NCI-H2081 treated with DMSO at 0.1 percent for 48 hours (cell line): ENCODE measurements at regions not wholly inside any gene's neighbourhood (a gene's known extent, or its start where the extent isn't known, plus 50 kb on each side); places are given as distances from the start of the nearest gene placed in this dataset.
A peak's percentile ranks its signal among the peaks of the same experiment; 100 is the strongest.

Experiments
- DNase-seq: peaks from one replicate; lab custom pipeline; 2025; lab: John Stamatoyannopoulos, UW

GRCh38 chr9:28024676-28025075 is 451.4 kb upstream of the C9orf72 start:
- peak; percentile 96 for DNase-seq

DNA sequence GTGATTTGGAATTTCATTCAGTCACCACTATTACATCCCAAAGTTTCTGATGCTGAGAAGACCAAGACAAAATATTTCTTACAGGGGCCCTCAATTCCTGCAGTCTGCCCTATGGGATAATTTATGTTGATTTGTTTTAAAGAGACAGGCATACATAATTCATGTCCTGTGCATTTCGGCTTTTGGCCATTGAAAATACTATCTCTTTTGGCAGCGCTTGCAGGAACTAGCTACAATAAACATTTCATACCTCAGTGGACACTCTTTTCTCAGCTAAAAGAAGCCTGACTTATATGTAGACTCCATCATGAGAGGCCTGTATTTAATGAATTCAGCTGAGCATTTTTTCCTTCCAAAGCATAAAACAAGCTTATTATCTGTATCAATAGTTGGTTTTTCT is 451.9 kb upstream of the C9orf72 start:
- DNase-seq, result no peak

DNA sequence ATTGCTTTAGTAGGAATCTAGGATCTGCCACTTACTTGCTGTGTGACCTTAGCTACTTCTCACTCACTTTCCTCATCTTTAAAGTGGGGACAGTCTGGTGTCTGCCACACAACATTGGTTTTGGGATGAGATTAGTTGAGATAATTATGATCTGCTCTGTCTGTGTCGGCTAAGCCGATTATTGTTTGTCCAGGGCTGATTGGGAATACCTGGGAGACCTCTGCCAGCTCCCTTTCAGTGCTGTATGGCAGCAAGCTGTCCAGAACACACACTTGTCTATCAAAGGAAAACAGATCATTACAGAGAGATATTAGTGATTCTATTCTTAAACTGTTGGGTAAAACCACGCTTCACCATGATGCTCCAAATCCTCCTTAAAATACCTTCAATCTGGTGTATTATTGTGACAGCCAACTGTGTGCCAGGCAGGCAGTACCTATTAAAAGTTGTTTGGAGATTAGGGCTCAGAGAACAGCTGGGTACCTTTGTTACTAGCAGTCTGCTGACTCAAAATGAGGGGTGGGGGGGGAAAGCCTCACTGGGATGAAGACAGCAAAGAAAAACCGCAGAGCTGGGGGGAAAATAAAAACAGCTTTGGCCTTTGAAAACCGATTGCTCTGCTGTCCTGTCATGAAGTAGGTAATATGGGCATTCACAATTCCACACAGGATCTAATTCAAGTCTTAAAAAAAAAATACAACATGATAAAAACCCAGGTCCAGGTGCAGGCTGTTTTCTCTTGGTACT is 458.4 kb upstream of the C9orf72 start:
- no peak for DNase-seq

DNA sequence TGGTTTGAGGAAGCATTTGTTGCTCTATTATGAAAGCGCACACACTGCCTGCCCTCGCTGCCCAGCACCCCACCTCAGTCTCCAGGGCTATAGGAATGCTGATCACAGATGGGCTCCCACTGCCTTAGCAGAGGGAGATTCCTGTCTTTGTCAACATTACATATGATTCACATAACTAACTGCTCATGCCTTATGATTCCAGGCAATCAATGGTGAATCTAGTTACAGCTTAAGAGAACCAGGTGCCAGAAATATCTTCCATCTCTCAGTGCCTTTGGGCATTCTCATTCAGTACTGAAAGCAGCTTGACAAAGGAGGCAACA is 458.9 kb upstream of the C9orf72 start:
- no peak for DNase-seq

DNA sequence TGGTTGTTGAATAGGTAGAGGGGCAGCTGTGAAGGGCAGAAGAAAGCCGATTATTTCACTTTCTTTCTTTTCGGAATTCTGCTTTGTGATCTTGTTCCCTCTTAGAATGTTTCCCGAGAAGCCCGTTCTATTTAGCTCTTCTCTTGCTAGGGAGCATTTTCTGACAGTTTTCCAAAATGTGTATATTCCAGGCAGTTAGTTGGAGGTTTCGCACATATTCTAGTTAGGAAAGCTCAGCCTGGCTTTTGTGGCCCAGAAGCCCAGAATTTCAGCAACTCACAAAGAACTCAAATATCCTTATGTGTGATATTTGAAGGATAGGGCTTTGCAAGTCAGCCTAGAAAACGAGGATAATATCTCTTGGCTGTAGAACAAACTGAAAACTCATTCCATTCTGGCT is 461.0 kb upstream of the C9orf72 start:
- no peak for DNase-seq

GRCh38 chr9:28037968-28038367 is 464.7 kb upstream of the C9orf72 start:
- DNase-seq, result no peak

GRCh38 chr9:28045051-28045450 is 471.8 kb upstream of the C9orf72 start:
- no peak for DNase-seq

- DNase-seq, result no peak
These were observed 476.8 kb upstream of the C9orf72 start for GRCh38 chr9:28050046-28050445.

DNA sequence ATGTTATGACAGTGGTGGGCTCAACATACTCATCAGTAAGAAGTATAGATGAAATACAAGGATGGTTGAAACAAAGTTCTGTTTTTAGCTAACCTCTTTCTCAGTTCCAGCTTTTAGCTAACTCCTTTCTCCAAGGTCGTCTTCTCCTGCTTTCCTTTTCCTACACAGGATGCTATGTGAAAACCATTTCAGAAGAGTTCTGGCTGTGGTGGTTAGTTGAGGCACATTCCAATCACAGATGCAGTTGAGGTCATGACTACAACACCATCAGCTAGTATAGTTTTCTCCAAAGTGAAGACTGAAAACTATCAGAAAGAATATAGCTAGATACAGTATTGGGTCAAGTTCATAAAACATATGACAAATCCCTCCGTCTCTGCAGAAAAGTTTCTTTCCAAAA is 477.7 kb upstream of the C9orf72 start:
- no peak for DNase-seq

GRCh38 chr9:28051559-28052503 is 478.6 kb upstream of the C9orf72 start:
- DNase-seq, result no peak

DNA sequence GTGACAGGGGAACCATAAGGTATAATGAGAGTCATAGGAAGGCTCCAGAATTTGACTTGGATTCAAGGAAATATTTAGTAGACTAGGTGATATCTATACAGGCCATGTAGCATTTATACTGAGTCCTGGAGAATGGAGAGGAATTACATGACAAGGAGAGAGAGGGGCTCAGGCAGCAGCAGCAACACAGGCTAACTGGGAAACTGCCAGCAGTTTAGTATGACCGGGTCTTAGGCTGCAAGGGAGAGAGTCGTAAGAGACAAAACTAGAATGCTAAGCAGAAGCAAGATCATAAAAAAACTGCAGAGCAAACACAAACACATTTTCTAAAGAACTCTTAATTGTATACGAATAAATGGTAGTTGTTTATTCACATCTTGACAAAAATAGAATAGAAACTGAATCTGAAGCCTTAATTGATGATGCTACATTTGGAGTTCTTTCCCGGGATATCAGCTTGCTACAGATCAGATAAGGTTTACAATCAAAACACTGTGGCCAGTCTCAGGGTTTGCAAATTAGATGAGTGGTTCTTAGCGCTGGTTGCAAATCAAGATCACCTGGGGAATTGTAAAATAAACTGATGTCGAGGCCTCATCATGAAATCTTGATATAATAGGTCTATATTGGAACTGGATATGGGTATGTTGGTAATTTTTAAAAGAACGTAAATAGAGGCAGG is 480.0 kb upstream of the C9orf72 start:
- no peak for DNase-seq

- DNase-seq, result no peak
These were observed 482.7 kb upstream of the C9orf72 start for GRCh38 chr9:28056006-28056405.

GRCh38 chr9:28056466-28056865 is 483.2 kb upstream of the C9orf72 start:
- no peak for DNase-seq

DNA sequence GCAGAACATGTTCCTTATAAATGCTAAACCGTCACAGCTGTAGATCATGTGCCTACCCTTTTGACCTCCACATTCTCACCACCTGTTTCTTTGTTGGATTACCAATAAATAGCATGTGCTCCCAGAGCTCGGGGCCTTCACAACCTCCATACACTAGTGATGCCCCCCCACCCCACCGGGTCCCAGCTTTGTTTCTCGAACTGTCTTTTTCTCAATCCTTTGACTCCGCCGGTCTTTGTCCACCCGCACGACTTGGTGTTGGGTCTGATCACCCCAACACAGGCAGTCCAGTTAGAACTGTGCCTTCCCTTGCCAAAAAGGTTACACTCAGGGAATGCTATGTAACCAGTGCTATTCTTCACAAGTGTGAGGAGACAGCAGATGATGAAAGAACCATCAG is 485.9 kb upstream of the C9orf72 start:
- DNase-seq, result no peak

- no peak for DNase-seq
These were observed 491.0 kb upstream of the C9orf72 start for GRCh38 chr9:28064241-28064815.

- DNase-seq, result no peak
These were observed 500.0 kb upstream of the C9orf72 start for GRCh38 chr9:28073270-28073669.

DNA sequence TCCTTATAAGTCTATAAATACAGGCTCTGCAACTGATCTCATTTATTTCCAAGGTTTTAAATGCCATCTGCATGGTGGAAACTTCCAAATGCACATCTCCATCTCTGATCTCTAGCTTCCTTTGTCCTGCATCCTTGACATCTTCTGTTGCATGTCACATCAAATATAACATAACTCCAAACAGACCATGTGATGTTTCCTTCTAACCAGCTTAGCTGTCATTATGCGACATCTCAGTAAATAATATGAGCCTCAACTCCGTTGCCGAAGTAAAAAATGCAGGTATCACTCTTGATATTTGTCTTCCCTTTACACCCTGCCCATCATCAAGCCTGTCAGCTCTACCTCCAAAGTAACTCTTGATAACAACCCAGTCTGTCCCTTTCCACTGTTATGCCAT is 506.4 kb upstream of the C9orf72 start:
- no peak for DNase-seq

- no peak for DNase-seq
These were observed 509.4 kb upstream of the C9orf72 start for GRCh38 chr9:28082671-28083070.

- no peak for DNase-seq
These were observed 513.6 kb upstream of the C9orf72 start for GRCh38 chr9:28086881-28087280.

- no peak for DNase-seq
These were observed 520.0 kb upstream of the C9orf72 start for GRCh38 chr9:28092981-28093936.

DNA sequence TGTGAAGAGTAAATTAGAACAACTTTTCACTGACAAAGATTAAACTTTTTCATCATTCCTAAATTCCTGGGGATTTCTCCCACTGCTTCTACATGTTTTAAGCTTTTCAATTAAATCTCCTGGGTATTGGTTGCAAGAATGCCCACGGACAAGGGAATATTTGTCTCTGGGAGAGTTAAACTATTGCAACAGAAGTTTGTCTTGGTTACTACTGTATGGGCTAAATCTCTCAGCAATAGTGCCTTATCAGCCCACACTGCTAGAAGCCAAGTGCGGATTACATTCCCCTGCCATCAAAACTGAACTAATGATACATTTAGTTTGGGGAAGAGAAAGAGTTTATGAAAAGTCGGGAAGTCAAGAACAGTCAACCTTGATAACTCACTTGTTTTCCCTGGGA is 528.2 kb upstream of the C9orf72 start:
- DNase-seq, result no peak
